Colonic mucosa (tissue), 4 donors: ENCODE measurements at regions not wholly inside any gene's neighbourhood (a gene's known extent, or its start where the extent isn't known, plus 50 kb on each side); places are given as distances from the start of the nearest gene placed in this dataset.

Experiments used
- DNase-seq: peaks from one replicate; pipeline ENCODE4 v3.0.0-alpha.2; 2020
- H3K27ac ChIP-seq: fragments of 200-600 bp; one replicate; pipeline ENCODE4 v1.8.0; 2021
- H3K27me3 ChIP-seq: fragments of 200-600 bp; one replicate; pipeline ENCODE4 v1.8.0; 2021
- H3K36me3 ChIP-seq: fragments of 200-600 bp; one replicate; pipeline ENCODE4 v1.8.0; 2021
- H3K4me1 ChIP-seq: fragments of 200-600 bp; one replicate; pipeline ENCODE4 v1.8.0; 2021; ENCODE audit warnings: mild to moderate bottlenecking
- H3K4me3 ChIP-seq: fragments of 200-600 bp; one replicate; pipeline ENCODE4 v1.8.0; 2021
- H3K9ac ChIP-seq, 2 donors: one replicate each; pipeline ENCODE4 v1.7.0; 2013; ENCODE audit warnings: control low read depth in 2 of 2, low read depth in 2 of 2, low read length in 2 of 2
- H3K9me3 ChIP-seq: fragments of 200-600 bp; one replicate; pipeline ENCODE4 v1.8.0; 2021
- CTCF ChIP-seq: fragments of 200-600 bp; IDR thresholded peaks from one replicate; pipeline ENCODE4 v1.8.0; 2022; ENCODE audit warnings: antibody characterized with exemption, mild to moderate bottlenecking
- intact Hi-C: fragments of 100-400 bp; cut with DNase I; formaldehyde crosslinking; loops from one replicate; pipeline ENCODE4 v1.14.1; 2022
- donor health status: healthy.
- donor health status: DM: no; HTN: no; CAD: no.
- donor health status: DM: no; HTN: no; CAD: no.

GRCh38 chr20:50356962-50357782 is 153.0 kb upstream of the PTPN1 start:
- H3K4me1 ChIP-seq: no peaks in the 10 kb centered on the region
- no peaks in the 10 kb centered on the region for H3K27me3 ChIP-seq
- H3K27ac ChIP-seq: no peak overlapping the region
- H3K36me3 ChIP-seq: no peaks in the 10 kb centered on the region
- TF ChIP-seq CTCF: no peak
- H3K4me3 ChIP-seq: no peak overlapping the region
- no peak for DNase-seq
- no peak overlapping the region for H3K9ac ChIP-seq
- H3K9me3 ChIP-seq: no peaks in the 10 kb centered on the region
- intact Hi-C loops: loop anchor here (10.0 kb wide), 1 partner anchor 162 kb away; the partner anchor contains the start of gene CEBPB

- TF ChIP-seq CTCF: no peak
- no peaks in the 10 kb centered on the region for H3K27me3 ChIP-seq
- no peak overlapping the region for H3K27ac ChIP-seq
- no peak overlapping the region for H3K9ac ChIP-seq
- intact Hi-C loops: loop anchor here (10.0 kb wide), 1 partner anchor 163 kb away; the partner anchor contains the start of gene CEBPB
- H3K36me3 ChIP-seq: no peaks in the 10 kb centered on the region
- no peaks in the 10 kb centered on the region for H3K4me1 ChIP-seq
- no peak overlapping the region for H3K4me3 ChIP-seq
- H3K9me3 ChIP-seq: no peaks in the 10 kb centered on the region
- no peak for DNase-seq
Measured at GRCh38 chr20:50357783-50358161, 152.4 kb upstream of the PTPN1 start.

- Histone ChIP-seq H3K36me3 (no peaks in the 10 kb centered on the region), H3K4me1 (no peaks in the 10 kb centered on the region), H3K27me3 (no peaks in the 10 kb centered on the region), H3K4me3 (no peak overlapping the region), H3K9ac (no peak overlapping the region), H3K27ac (no peak overlapping the region), H3K9me3 (no peaks in the 10 kb centered on the region)
- DNase-seq: no peak
- intact Hi-C loops: loop anchor here (10.0 kb wide), 1 partner anchor 163 kb away; the partner anchor contains the start of gene CEBPB
- TF ChIP-seq CTCF: no peak
Measured at GRCh38 chr20:50358166-50358565, 152.0 kb upstream of the PTPN1 start.

- intact Hi-C loops: loop anchor here (10.0 kb wide), 1 partner anchor 164 kb away; the partner anchor contains the start of gene CEBPB
- no peak for DNase-seq
- no peaks in the 10 kb centered on the region for H3K4me1 ChIP-seq
- no peak overlapping the region for H3K27ac ChIP-seq
- no peak for TF ChIP-seq CTCF
- no peaks in the 10 kb centered on the region for H3K9me3 ChIP-seq
- H3K27me3 ChIP-seq: no peaks in the 10 kb centered on the region
- H3K36me3 ChIP-seq: no peaks in the 10 kb centered on the region
- no peak overlapping the region for H3K9ac ChIP-seq
- H3K4me3 ChIP-seq: no peak overlapping the region
Measured at GRCh38 chr20:50358971-50359370, 151.2 kb upstream of the PTPN1 start.

GRCh38 chr20:50359607-50360217 is 150.5 kb upstream of the PTPN1 start:
- Histone ChIP-seq H3K4me3 (no peak overlapping the region), H3K27me3 (no peaks in the 10 kb centered on the region), H3K36me3 (no peaks in the 10 kb centered on the region), H3K27ac (no peak overlapping the region), H3K4me1 (no peaks in the 10 kb centered on the region), H3K9ac (peak overlapping the region in 1 of 2 donors; percentile 36), H3K9me3 (no peaks in the 10 kb centered on the region)
- no peak for TF ChIP-seq CTCF
- intact Hi-C loops: loop anchor here (10.0 kb wide), 2 partner anchors 95 to 165 kb away; partner anchors contain the start of gene CEBPB
- DNase-seq: no peak
